ENCODE measurements at regions not wholly inside any gene's neighbourhood (a gene's known extent, or its start where the extent isn't known, plus 50 kb on each side); places are given as distances from the start of the nearest gene placed in this dataset.
"Not testable (repeated sequence)": the region's sequence is repeated elsewhere in the genome, so short reads cannot be mapped to it uniquely, and the experiment has no call there.

DNA sequence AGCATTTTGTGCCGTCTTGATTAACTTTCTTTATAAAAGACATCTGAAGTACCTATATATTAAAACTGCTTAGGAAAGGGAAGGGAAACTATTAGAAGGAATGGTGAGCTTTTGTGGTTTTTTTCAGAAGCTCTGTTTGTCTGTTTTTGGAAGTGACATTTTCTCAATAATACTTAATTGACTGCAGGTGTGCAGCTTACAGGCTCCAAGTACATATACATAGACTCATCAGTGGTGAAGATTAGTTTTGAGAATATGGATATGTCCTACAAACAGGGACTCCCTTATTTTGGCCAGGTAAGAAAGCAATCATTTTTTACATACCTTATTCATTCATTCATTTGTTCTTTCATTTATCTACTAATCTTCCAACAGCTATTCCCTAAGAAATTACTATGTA is 104.9 kb downstream of the KLRB1 start:
- WGBS, 2 experiments (ENCODE audit: extremely low coverage in 2 of 2, insufficient read length in 1 of 2): no CpG with 5 or more reads among the region's 1 CpG
- H4K20me1 ChIP-seq (ENCODE audit: insufficient read depth, low read length); in situ Hi-C loops (cut with MboI; ENCODE audit: low sequenced_read_pairs); BruUV-seq (replicated peaks); H3K23ac ChIP-seq (ENCODE audit: low read depth, low read length); H2BK20ac ChIP-seq (ENCODE audit: low read depth, low read length); H2BK120ac ChIP-seq (ENCODE audit: low read depth, low read length); H3K56ac ChIP-seq (ENCODE audit: extremely low read depth, insufficient read depth, low read length); H2BK5ac ChIP-seq (ENCODE audit: low read depth, low read length, poor library complexity, severe bottlenecking); H4K5ac ChIP-seq (ENCODE audit: low read depth, low read length); H3K9ac ChIP-seq (ENCODE audit: low read depth, low read length); H3K18ac ChIP-seq (ENCODE audit: low read depth, low read length); H2BK15ac ChIP-seq (ENCODE audit: low read depth, low read length); H3K9me3 ChIP-seq (ENCODE audit: control insufficient read depth, insufficient read depth, low read length); H3K27ac ChIP-seq (ENCODE audit: insufficient read depth, low read length); H3K14ac ChIP-seq (replicated peaks; ENCODE audit: low read depth, low read length); DNase-seq; H2AFZ ChIP-seq (replicated peaks; ENCODE audit: low read length, poor library complexity); H3K9me1 ChIP-seq (ENCODE audit: insufficient read depth, low read length); H4K8ac ChIP-seq (ENCODE audit: low read depth in 2 of 2, low read length in 2 of 2); H3K4me2 ChIP-seq (ENCODE audit: low read depth, low read length); H4K91ac ChIP-seq (ENCODE audit: insufficient read depth, low read depth, low read length); H2AK9ac ChIP-seq (replicated peaks; ENCODE audit: low read depth, low read length, poor library complexity); H3K4ac ChIP-seq (ENCODE audit: low read depth, low read length); H3K4me3 ChIP-seq (ENCODE audit: insufficient read depth, low read depth, low read length); H3K27me3 ChIP-seq (ENCODE audit: control insufficient read depth, insufficient read depth, low read length); H3K79me1 ChIP-seq (ENCODE audit: low read depth in 1 of 2, low read length in 2 of 2); H2AK5ac ChIP-seq (ENCODE audit: low read depth, low read length); H3K36me3 ChIP-seq (ENCODE audit: control insufficient read depth, insufficient read depth, low read length); intact Hi-C loops (cut with micrococcal nuclease); dilution Hi-C loops (cut with HindIII; ENCODE audit: low sequenced_read_pairs, unreplicated experiment); ATAC-seq (ENCODE audit: low read depth); CTCF ChIA-PET; POLR2A ChIA-PET (ENCODE audit: unreplicated experiment); H3K4me1 ChIP-seq (ENCODE audit: control insufficient read depth, insufficient read depth, low read length): not testable (repeated sequence)

DNA sequence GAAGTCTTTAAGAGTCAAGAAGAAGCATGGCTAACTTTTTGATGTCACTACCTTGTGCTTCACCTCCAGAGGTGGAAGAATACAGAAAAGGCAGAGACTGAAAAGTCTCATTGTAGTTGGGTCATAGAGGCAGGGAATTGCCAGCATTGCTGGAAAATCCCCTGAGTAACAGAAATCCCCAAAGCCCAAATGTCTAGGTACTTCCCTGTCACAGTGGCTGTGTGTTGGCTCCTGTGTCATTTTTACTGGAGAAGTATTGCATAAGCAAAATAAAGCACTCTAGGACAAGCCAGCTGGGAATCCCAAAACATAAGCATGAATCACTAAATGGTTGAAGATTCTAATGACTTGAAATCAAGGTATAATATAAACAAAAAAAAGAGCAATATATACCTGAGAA is 114.4 kb downstream of the KLRB1 start:
- intact Hi-C loops (cut with micrococcal nuclease): not testable (repeated sequence)

More for the DNA sequence above, 114.4 kb downstream of the KLRB1 start:
- H3K14ac ChIP-seq (replicated peaks; ENCODE audit: low read depth, low read length); H2BK5ac ChIP-seq (ENCODE audit: low read depth, low read length, poor library complexity, severe bottlenecking); CTCF ChIA-PET; H3K4me1 ChIP-seq (ENCODE audit: control insufficient read depth, insufficient read depth, low read length); H2BK20ac ChIP-seq (ENCODE audit: low read depth, low read length); H3K4me2 ChIP-seq (ENCODE audit: low read depth, low read length); H3K27ac ChIP-seq (ENCODE audit: insufficient read depth, low read length); DNase-seq; H3K4me3 ChIP-seq (ENCODE audit: insufficient read depth, low read depth, low read length); H3K9me3 ChIP-seq (ENCODE audit: control insufficient read depth, insufficient read depth, low read length); H4K5ac ChIP-seq (ENCODE audit: low read depth, low read length); H3K9me1 ChIP-seq (ENCODE audit: insufficient read depth, low read length); H2AFZ ChIP-seq (replicated peaks; ENCODE audit: low read length, poor library complexity); H2AK5ac ChIP-seq (ENCODE audit: low read depth, low read length); H3K18ac ChIP-seq (ENCODE audit: low read depth, low read length); H3K56ac ChIP-seq (ENCODE audit: extremely low read depth, insufficient read depth, low read length); H3K4ac ChIP-seq (ENCODE audit: low read depth, low read length); H3K36me3 ChIP-seq (ENCODE audit: control insufficient read depth, insufficient read depth, low read length); H4K20me1 ChIP-seq (ENCODE audit: insufficient read depth, low read length); H2AK9ac ChIP-seq (replicated peaks; ENCODE audit: low read depth, low read length, poor library complexity); H4K8ac ChIP-seq (ENCODE audit: low read depth in 2 of 2, low read length in 2 of 2); H3K27me3 ChIP-seq (ENCODE audit: control insufficient read depth, insufficient read depth, low read length); in situ Hi-C loops (cut with MboI; ENCODE audit: low sequenced_read_pairs); ATAC-seq (ENCODE audit: low read depth); H2BK120ac ChIP-seq (ENCODE audit: low read depth, low read length); H3K79me1 ChIP-seq (ENCODE audit: low read depth in 1 of 2, low read length in 2 of 2); BruUV-seq (replicated peaks); dilution Hi-C loops (cut with HindIII; ENCODE audit: low sequenced_read_pairs, unreplicated experiment); H3K23ac ChIP-seq (ENCODE audit: low read depth, low read length); H2BK15ac ChIP-seq (ENCODE audit: low read depth, low read length); H3K9ac ChIP-seq (ENCODE audit: low read depth, low read length); POLR2A ChIA-PET (ENCODE audit: unreplicated experiment); H4K91ac ChIP-seq (ENCODE audit: insufficient read depth, low read depth, low read length): not testable (repeated sequence)
